ENCODE measurements at regions not wholly inside any gene's neighbourhood (a gene's known extent, or its start where the extent isn't known, plus 50 kb on each side); places are given as distances from the start of the nearest gene placed in this dataset.
"Not testable (repeated sequence)": the region's sequence is repeated elsewhere in the genome, so short reads cannot be mapped to it uniquely, and the experiment has no call there.

GRCh38 chr12:115811045-115811444 is 466.4 kb downstream of the MED13L start:
- no peak for DNase-seq (ENCODE audit: low spot score)

- no peak for DNase-seq (ENCODE audit: low spot score)
Measured at GRCh38 chr12:115810122-115810901, 467.2 kb downstream of the MED13L start.

GRCh38 chr12:115806000-115806399 is 471.5 kb downstream of the MED13L start:
- no peak for DNase-seq (ENCODE audit: low spot score)

GRCh38 chr12:115802767-115803166 is 474.7 kb downstream of the MED13L start:
- DNase-seq (ENCODE audit: low spot score), result no peak

GRCh38 chr12:115801871-115802270 is 475.6 kb downstream of the MED13L start:
- no peak for DNase-seq (ENCODE audit: low spot score)

GRCh38 chr12:115799610-115800009 is 477.9 kb downstream of the MED13L start:
- no peak for DNase-seq (ENCODE audit: low spot score)

GRCh38 chr12:115798309-115798917 is 479.1 kb downstream of the MED13L start:
- DNase-seq (ENCODE audit: low spot score), result no peak

GRCh38 chr12:115794659-115795081 is 482.8 kb downstream of the MED13L start:
- DNase-seq (ENCODE audit: low spot score), result no peak

GRCh38 chr12:115791331-115791730 is 486.2 kb downstream of the MED13L start:
- DNase-seq (ENCODE audit: low spot score), result no peak

- DNase-seq (ENCODE audit: low spot score), result no peak
Measured at GRCh38 chr12:115790526-115790925, 487.0 kb downstream of the MED13L start.

- DNase-seq (ENCODE audit: low spot score), result not testable (repeated sequence)
Measured at GRCh38 chr12:115786490-115786889, 491.0 kb downstream of the MED13L start.

- no peak for DNase-seq (ENCODE audit: low spot score)
Measured at GRCh38 chr12:115785548-115785947, 491.9 kb downstream of the MED13L start.

GRCh38 chr12:115776399-115776798 is 501.1 kb downstream of the MED13L start:
- DNase-seq (ENCODE audit: low spot score), result no peak

GRCh38 chr12:115774148-115774895 is 503.2 kb downstream of the MED13L start:
- no peak for DNase-seq (ENCODE audit: low spot score)

GRCh38 chr12:115771601-115772000 is 505.9 kb downstream of the MED13L start:
- no peak for DNase-seq (ENCODE audit: low spot score)

GRCh38 chr12:115771065-115771464 is 506.4 kb downstream of the MED13L start:
- peak; percentile 53 for DNase-seq (ENCODE audit: low spot score)

GRCh38 chr12:115770643-115771042 is 506.9 kb downstream of the MED13L start:
- no peak for DNase-seq (ENCODE audit: low spot score)

- DNase-seq (ENCODE audit: low spot score), result no peak
Measured at GRCh38 chr12:115767916-115768315, 509.6 kb downstream of the MED13L start.

GRCh38 chr12:115763982-115764621 is 513.4 kb downstream of the MED13L start:
- DNase-seq (ENCODE audit: low spot score), result peak; percentile 61

- peak; percentile 59 for DNase-seq (ENCODE audit: low spot score)
Measured at GRCh38 chr12:115763376-115763775, 514.1 kb downstream of the MED13L start.

GRCh38 chr12:115762936-115763335 is 514.6 kb downstream of the MED13L start:
- no peak for DNase-seq (ENCODE audit: low spot score)

GRCh38 chr12:115761784-115762183 is 515.7 kb downstream of the MED13L start:
- peak; percentile 55 for DNase-seq (ENCODE audit: low spot score)
